Testis (tissue), 2 donors: ENCODE measurements at regions not wholly inside any gene's neighbourhood (a gene's known extent, or its start where the extent isn't known, plus 50 kb on each side); places are given as distances from the start of the nearest gene placed in this dataset.

Source experiments
- POLR2A ChIP-seq: fragments of 450-650 bp; IDR thresholded peaks from one replicate; pipeline ENCODE4 v1.6.1; 2017; ENCODE audit warnings: antibody characterized with exemption, mild to moderate bottlenecking, moderate library complexity
- TF ChIP-seq, protein P1 (sequence below), 3 experiments: fragments of 450-650 bp in 2 of 3; fragments of 200-600 bp in 1 of 3; sonication (generic) in 1 of 3; IDR thresholded peaks; one replicate each; pipeline ENCODE4 v1.5.1; 2016 to 2019; ENCODE audit warnings: antibody characterized with exemption in 3 of 3, mild to moderate bottlenecking in 2 of 3, moderate library complexity in 1 of 3

DNA sequence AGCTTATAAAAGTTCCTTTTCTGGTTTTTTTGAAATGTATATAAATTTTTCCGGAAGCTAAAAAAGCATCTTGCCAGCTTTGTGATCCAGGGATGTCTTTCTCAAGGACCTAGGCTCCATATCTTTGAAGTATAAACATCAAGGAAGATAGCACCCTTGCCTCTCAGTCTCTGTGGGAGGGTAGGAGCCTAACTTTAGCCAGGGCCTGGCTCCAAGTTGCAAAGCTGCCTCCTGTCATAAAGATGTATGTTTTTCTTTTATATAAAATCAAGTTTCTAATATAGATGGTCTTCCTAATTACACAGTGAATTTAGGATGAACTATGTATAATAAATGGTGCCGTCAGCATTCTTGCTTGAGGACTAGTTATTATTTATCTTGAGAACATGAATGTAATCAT lies 612.6 kb upstream of the USP15 start:
- no peak for TF ChIP-seq POLR2A
- TF ChIP-seq, protein P1, sequence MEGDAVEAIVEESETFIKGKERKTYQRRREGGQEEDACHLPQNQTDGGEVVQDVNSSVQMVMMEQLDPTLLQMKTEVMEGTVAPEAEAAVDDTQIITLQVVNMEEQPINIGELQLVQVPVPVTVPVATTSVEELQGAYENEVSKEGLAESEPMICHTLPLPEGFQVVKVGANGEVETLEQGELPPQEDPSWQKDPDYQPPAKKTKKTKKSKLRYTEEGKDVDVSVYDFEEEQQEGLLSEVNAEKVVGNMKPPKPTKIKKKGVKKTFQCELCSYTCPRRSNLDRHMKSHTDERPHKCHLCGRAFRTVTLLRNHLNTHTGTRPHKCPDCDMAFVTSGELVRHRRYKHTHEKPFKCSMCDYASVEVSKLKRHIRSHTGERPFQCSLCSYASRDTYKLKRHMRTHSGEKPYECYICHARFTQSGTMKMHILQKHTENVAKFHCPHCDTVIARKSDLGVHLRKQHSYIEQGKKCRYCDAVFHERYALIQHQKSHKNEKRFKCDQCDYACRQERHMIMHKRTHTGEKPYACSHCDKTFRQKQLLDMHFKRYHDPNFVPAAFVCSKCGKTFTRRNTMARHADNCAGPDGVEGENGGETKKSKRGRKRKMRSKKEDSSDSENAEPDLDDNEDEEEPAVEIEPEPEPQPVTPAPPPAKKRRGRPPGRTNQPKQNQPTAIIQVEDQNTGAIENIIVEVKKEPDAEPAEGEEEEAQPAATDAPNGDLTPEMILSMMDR (IDR thresholded peaks at IDR 0.05) = no peak
